GM18867 (cell line): ENCODE measurements at regions not wholly inside any gene's neighbourhood (a gene's known extent, or its start where the extent isn't known, plus 50 kb on each side); places are given as distances from the start of the nearest gene placed in this dataset.

Source experiments
- ATAC-seq: cut with Tn5 transposase; IDR thresholded peaks from one replicate; pipeline ENCODE4 v1.9.1; 2021; ENCODE audit warnings: mild to moderate bottlenecking, moderate library complexity; ENCODE audit not compliant: unreplicated experiment

- no peak for ATAC-seq
Measured at GRCh38 chr15:57821826-57822225, 115.3 kb downstream of the POLR2M start.

GRCh38 chr15:57823325-57823882 is 116.9 kb downstream of the POLR2M start:
- ATAC-seq = no peak

DNA sequence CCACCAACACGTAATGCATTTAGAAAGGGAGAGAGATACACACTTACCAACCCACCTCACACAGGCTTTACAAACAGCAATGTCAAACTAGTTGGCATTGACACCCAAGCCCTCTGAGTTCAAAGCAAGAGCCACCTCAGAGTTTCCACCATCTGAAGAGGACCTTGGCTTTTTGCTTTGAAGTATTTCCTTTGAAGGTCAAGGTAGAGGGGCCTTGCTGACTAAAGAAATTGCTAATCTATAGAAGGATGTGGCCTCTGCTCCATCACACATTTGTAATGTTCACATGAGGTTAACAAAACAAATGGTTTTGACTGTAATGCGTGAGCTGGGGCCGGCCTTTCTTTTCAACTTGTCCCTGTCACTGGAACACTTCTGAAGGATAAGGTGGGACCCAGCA is 117.7 kb downstream of the POLR2M start:
- no peak for ATAC-seq

GRCh38 chr15:57827021-57827420 is 120.5 kb downstream of the POLR2M start:
- ATAC-seq = peak; percentile 58

GRCh38 chr15:57827971-57828370 is 121.5 kb downstream of the POLR2M start:
- no peak for ATAC-seq

DNA sequence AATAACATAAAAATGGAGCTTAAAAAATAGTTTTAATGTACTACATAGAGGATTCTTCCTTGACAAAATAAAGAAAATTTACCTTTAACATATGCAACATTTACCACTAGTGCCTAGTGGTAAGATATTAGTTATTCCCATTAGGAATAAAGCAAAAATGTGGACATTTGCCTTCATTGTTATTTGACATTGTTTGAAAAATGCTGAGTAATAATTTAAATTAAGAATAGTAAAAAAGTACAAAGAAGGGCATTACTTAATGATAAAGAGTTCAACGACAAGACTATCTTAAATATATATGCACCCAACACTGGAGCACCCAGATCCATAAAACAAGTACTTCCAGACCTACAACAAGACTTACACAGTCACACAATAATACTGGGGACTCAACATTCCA is 125.7 kb downstream of the POLR2M start:
- ATAC-seq = no peak

- ATAC-seq = no peak
Measured at GRCh38 chr15:57835119-57835518, 128.6 kb downstream of the POLR2M start.

- no peak for ATAC-seq
Measured at GRCh38 chr15:57849317-57849716, 142.8 kb downstream of the POLR2M start.

DNA sequence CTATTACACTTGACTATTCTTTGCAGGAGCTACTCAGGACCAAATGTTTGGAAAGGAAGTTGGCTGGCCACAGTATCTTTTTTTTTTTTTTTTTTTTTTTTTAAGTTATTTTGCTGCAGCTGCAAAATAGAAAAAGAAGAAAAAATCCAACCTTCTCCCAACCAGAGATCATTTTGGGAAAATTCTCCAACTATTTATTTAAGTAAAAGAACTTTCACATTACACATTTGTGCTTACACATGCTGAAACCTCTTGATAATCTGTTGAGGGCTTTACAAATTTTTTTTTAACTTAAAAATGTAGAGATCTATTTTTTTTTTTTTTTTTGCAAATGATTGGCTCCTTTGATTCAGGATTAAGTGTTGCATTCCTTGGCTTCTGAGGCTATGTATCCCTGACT is 148.0 kb downstream of the POLR2M start:
- no peak for ATAC-seq

DNA sequence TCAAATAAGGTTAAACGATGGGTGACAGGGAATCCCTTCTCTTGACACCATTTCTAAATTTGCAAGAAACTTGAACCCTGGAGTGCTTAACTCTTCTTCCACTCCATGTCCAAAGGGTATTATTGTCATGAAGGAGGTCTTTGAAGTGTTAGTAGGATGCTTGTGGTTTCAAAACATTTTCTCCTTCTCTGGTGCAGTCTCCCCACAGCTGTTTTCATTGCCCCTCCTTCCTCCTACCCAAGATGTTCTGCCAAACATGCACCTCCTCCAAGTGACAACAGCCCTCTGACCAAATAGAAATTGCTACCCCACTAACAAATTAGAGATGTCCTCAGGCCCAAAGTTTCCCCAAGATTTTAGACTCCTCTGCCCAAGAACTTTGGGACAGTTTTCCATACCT is 151.4 kb downstream of the POLR2M start:
- ATAC-seq = no peak

DNA sequence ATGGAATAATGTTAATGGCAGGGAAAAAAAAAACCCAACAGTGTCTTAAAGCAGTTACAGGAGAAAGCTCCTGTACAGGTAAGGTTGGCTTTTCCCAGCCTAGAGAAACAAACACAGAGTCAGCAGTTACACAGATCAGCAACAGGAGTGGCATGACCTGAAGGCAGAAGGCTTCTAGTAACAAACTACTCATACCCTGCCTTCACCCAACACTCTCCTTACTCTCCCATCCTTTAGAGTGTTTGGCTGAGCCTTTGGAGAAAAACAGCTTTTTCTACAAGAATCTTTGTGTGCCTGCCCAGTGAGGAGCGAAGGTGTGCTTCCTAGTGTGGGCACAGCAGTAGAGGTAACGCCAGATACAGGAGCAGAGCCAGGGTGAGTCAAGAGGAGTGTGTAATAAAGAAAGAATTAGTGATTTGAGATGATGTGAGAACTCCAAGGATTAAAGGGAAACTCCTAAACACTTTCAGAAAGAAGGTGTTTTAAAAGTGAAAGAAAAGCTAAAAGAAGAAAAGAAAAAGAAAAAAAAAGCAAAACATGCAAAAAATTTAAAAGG is 152.7 kb downstream of the POLR2M start:
- no peak for ATAC-seq

- ATAC-seq = no peak
Measured at GRCh38 chr15:57861034-57861638, 154.6 kb downstream of the POLR2M start.

DNA sequence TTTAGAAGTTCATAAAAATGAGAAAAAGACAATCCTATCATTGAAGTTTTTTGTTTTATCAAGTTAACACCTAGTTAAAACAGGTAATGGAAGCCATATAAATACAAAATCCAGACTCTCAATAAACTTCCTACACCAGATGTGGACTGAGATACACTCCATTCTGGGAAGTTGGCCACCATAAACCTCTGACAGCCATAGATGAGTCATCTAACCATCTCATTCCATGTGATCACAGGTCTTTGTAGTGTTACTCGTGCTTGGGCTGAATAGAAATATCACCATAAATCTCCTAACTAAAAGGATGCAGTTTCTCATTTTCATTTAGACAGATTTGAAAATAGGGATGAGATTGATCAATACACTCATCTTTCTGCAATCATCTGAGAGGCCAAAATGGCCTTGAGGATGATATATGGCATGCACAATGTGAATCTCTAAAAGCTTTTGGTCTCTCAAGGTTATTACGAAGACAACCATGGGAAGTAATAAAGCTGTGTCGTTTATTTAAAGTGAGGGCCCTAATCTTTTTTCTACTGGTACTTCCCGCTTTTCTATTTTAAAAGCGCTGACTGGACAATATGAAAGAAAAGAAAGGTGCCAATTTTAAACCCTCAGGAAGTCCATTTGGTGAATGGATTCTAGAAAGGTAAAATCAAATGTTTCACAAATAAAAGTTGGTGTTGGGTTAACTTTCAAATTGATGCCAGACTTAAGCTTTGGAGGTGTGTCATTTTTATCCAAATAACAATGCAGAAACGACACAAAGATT is 155.5 kb downstream of the POLR2M start:
- no peak for ATAC-seq

DNA sequence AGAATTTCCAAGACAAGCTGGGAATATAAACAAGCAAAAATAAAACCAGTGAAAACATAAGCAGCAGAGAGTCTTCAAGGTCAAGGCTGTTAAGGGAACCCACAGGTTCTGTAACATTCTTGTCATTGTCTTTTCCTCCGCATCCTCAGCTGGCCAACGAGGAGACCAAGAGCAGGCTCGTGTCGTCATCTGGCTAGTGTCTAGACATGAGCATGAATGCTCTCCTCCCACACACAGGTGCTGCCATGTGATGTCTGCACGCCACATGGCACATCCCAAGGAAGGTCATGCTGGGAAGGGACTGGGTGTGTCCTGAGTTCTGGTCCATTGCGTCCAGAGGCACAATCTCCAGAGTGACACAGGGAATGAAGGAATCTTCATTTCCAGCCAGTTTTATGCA is 156.2 kb downstream of the POLR2M start:
- no peak for ATAC-seq

- no peak for ATAC-seq
Measured at GRCh38 chr15:57865294-57865693, 158.8 kb downstream of the POLR2M start.

- ATAC-seq = peak; percentile 58
Measured at GRCh38 chr15:57866149-57866736, 159.7 kb downstream of the POLR2M start.

GRCh38 chr15:57867970-57868798 is 161.7 kb downstream of the POLR2M start:
- no peak for ATAC-seq

- no peak for ATAC-seq
Measured at GRCh38 chr15:57870667-57871066, 164.2 kb downstream of the POLR2M start.

DNA sequence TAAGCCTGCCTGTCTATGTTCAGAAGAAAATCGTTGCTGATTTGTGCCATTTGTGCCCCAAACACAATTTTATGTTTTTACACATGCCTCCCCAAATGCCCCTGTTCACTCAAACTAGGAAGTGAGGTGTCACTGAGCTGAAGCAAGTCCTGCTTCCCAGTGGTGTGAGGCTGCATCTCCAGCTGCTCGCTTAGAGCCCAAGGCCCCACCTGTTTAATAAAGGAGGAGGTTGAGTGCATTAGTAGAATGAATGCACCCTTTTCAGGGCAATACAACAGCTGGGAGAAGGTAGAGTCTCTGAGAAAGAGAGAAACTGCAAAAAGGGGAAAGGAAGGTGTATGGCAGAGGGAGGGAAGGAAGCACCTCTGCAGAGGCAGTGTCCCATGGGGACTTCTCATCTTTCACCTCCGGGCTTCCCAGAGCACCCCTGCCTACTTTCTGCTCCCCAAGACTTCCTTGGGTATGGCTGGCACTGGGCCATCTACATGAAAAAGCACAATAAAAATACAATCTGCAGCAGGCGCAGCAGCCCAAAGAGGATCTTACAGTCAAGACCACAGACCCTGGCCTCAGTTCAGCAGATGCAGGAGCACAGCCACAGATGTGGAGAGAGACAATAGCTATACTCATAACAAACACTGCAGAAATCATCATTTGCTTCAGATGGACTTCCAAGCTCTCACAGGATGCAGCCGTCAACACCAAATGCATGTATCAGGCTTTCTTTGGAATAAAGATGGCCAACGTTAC is 165.9 kb downstream of the POLR2M start:
- ATAC-seq = no peak

DNA sequence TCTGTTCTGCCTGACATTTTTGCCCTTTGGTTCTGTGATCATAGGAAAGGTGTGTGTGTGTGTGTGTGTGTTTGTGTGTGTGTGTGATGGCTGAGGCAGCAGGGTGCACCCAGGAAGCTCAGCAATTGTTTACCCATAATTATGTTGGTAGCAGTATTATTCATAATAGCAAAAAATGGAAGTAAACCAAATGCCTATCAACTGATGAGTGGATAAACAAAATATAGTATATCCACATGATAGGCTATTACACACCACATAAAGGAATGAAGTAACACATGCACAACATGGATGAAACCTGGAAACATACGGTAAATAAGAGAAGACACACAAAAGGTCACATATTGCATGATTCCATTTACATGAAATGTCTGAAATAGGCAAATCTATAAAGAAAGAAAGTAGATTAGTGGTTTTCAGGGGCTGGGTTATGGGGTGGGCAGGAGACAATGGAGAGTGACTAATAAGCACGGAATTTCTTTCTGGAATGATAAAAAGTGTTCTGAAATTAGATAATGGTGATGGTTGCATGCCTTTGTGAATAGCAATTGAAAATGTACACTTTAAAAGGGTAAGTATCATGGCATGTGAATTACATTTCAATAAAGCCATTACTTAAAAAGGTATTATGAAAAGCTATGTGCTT is 167.2 kb downstream of the POLR2M start:
- no peak for ATAC-seq
